HG02938 (cell line): ENCODE measurements at regions not wholly inside any gene's neighbourhood (a gene's known extent, or its start where the extent isn't known, plus 50 kb on each side); places are given as distances from the start of the nearest gene placed in this dataset.

Source experiments
- ATAC-seq: cut with Tn5 transposase; IDR thresholded peaks from one replicate; pipeline ENCODE4 v1.9.1; 2021; ENCODE audit warnings: mild to moderate bottlenecking, moderate library complexity; ENCODE audit not compliant: unreplicated experiment

DNA sequence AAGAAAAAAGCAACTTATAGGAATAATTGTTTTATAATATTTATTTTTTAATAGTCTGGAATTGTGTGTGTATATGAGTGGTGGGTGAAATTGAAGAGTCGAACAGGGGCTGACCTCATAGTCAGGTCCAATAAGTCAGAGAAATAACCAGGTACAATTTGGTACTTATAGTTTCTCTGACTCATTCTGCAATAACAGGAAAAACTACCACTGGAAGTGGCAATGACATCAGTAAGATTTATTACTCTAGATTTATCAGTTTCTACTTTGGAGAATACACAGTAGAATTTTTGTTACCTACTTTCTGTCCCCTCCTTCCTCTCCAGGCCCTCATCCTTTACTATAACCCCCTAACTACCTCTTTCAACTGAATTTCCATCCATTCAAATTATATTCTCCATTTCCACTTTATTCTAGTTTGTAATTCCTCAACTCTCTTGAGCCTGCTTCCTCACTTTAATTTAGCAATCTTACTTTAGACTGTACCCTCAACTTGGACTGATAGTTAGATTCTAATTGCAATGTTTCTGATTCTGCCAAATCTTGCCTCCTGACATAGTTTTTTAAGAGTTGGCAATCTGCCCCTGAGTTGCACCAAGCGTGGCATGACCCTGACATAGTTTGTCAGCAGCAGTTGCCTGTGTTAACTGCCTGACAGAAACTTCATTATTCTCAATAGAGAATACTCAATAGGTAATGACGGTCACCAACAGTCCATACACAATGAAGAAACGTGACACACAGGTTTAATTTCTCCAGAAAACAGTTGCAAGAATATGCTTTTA is 475.3 kb upstream of the RIOK2 start:
- no peak for ATAC-seq

DNA sequence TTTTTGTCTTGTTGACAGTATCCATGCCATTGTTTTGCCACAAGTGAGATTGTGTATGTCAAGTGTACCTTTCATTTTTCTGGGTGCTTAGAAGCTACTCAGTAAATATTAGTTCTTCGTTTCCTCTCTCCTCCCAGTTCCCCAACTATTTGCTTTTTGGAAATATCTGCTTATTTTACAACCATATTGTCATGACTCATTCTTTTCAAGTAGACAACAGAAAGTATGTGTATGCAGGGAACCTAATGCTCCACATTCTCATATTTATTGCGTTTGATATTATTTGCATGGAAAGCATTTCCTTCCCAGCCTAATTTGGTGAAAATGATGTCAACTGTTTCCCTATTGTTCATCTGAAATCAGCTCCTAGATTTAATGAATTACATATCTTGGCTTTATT is 483.7 kb upstream of the RIOK2 start:
- ATAC-seq = no peak

DNA sequence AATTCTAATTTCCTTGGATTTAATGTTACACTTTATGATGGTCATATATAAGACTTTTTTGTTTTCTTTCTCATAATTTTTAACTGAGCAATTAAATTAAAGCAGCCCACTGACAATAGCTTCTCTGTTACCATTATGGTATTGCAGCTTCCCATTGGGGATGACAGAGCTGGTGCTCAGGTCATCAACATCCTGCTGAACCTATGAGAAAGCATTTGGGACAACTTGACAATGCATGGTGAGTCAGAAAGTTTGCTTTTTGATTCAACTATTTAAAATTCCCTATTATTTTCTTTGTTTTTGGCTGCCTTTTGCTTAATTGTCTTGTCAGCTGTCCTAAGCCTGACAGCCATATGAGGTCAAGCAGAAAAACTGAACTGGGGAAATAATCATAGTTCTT is 487.4 kb upstream of the RIOK2 start:
- ATAC-seq = no peak

- ATAC-seq = no peak
Observed at GRCh38 chr5:97676608-97677007, 493.6 kb upstream of the RIOK2 start.

- ATAC-seq = no peak
Observed at GRCh38 chr5:97694091-97694490, 511.0 kb upstream of the RIOK2 start.

- ATAC-seq = no peak
Observed at GRCh38 chr5:97714424-97714823, 531.4 kb upstream of the RIOK2 start.

- no peak for ATAC-seq
Observed at GRCh38 chr5:97726106-97726505, 543.1 kb upstream of the RIOK2 start.

DNA sequence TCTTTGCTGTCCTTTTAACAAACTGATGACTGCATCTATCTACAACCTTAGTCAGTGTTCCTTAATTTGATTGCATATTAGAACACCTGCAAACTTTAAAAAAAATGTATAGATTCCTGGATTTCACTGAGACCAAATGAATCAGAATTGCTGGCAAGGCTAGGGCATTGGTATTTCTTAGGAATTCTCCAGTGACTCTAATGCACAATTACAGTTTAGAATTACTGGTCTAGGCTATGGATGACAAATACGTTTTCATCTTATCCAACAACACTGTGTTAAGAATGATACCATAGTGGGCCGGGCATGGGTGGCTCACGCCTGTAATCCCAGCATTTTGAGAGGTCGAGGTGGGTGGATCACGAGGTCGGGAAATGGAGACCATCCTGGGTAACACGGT is 545.9 kb upstream of the RIOK2 start:
- no peak for ATAC-seq

DNA sequence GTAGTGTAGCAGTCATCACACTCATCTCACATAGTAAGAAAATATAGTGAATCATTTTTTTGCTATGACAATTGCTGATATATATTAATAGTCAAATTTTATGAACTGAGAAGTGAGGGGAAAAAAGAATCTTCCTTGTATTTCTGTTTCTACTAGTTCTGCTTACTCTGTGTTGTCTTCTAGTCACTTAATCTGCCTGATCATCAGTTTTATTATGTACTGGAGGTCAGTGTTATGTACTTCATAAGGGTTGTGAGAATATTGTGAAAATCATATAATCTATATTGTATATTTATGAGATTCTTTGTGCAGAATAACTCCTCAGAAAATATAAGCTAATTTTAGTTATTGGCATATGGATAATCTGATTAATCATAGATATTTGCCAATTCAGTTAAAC is 546.9 kb upstream of the RIOK2 start:
- no peak for ATAC-seq

- no peak for ATAC-seq
Observed at GRCh38 chr5:97735209-97735608, 552.2 kb upstream of the RIOK2 start.

DNA sequence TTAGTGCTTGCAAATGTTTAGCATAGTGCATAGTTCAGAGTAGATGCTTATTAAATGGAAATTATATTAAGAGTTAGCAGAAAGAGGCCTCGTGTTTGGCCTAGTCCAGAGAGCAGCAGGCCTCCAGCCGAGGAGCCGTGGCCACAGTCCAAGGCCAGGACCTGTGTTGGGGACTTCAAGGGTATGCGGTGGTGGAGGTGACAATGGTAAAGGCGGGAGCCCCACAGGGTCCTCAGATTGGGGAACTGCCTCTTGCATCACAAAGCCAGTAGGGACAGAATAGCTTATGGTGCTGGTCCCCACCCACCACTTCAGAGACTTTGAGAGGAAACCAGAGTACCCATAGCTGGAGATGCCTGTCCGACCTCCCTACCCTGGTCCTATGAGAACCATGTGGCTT is 554.6 kb upstream of the RIOK2 start:
- ATAC-seq = no peak

GRCh38 chr5:97745817-97746216 is 562.8 kb upstream of the RIOK2 start:
- no peak for ATAC-seq

GRCh38 chr5:97750576-97750975 is 567.5 kb upstream of the RIOK2 start:
- ATAC-seq = no peak

DNA sequence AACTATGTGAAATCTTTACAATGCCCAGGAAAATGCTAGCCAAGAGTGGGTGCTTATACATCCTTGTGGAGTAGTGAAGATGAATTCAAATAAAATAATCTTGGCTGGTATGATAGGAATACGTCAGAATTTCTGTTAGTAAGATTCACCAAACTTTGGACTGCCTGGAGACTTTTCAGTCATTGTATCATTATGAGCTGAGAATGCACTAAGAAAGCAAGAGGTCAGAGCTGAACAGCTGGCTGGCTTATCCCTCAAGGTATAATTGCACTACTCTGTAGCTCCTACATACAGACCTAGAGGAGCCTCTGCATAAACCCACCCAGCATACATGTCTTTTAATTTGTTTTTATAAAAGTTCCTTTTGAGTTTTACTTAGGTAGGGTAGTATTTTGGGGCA is 568.5 kb upstream of the RIOK2 start:
- no peak for ATAC-seq

DNA sequence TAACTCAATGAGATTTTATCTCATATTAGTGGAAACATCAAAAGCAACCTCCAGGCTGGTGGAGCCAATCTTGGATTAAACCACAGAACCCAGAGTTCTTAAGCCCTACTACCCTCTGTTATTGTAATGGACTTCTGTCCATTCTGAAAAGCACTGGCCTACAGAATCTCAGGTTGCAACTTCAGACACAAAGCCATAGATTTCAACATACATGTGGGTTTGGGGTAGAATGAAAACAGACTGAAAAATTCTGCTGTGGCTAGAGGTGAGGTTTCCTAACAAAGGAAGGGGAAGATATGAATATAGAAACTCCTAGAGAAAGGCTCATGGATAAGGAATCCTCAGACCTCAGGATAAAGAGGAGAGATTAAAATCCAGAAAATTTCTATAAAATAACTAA is 569.8 kb upstream of the RIOK2 start:
- no peak for ATAC-seq

- no peak for ATAC-seq
Observed at GRCh38 chr5:97762483-97762882, 579.4 kb upstream of the RIOK2 start.

DNA sequence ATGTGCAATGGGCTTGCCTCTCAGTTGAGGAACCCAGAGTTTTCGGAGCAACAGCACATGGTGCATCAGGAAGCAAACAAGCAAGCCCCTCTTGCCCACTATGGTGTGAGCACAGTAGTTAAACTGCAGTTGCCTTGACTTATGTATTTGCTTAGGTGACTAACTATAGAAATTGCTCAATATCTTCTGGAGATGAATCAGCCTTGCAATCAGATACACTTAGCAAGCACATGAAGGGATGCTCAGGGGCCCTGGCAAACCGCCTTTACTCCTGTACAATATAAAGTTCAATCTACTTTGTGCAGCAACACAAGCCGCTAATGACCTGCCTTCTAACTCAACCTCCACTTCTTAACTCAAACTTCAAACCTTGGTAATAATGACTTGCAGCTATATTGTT is 581.7 kb upstream of the RIOK2 start:
- ATAC-seq = no peak

GRCh38 chr5:97778451-97778850 is 595.4 kb upstream of the RIOK2 start:
- no peak for ATAC-seq

GRCh38 chr5:97788369-97788768 is 605.3 kb upstream of the RIOK2 start:
- ATAC-seq = no peak

- ATAC-seq = no peak
Observed at GRCh38 chr5:97797994-97798451, 615.0 kb upstream of the RIOK2 start.

DNA sequence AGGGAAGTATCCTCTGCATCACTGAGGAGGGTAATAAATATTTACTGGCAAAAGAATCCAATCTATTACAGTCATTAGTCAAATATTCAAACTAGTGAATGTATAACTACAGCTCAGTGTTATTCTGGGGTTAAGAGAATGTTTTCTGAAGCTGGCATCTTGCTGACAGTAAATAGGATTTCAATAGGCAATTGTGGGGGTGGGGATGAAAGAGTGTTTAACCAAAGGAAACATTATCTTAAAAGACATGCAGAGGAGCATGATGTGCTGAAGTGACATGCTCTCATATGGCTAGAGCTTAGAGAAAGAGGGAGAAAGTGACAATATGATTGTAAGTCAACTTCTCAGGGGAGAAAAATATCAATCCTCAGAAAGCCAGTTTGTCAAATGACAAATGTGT is 618.4 kb upstream of the RIOK2 start:
- no peak for ATAC-seq

DNA sequence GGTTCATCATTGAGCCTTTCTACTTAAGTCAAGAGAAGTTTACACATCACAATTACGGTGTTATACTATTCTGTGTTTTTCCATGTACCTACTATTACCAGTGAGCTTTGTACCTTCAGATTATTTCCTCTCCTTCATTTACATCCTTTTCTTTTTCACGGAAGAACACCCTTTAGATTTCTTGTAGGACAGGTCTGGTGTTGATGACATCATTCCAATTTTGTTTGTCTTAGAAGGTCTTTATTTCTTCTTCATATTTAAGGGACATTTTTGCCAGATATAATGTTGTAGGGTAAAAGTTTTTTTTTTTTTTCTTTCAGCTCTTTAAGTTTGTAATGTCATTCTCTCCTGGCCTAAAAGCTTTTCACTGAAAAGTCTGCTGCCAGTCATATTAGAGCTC is 637.1 kb upstream of the RIOK2 start:
- no peak for ATAC-seq

DNA sequence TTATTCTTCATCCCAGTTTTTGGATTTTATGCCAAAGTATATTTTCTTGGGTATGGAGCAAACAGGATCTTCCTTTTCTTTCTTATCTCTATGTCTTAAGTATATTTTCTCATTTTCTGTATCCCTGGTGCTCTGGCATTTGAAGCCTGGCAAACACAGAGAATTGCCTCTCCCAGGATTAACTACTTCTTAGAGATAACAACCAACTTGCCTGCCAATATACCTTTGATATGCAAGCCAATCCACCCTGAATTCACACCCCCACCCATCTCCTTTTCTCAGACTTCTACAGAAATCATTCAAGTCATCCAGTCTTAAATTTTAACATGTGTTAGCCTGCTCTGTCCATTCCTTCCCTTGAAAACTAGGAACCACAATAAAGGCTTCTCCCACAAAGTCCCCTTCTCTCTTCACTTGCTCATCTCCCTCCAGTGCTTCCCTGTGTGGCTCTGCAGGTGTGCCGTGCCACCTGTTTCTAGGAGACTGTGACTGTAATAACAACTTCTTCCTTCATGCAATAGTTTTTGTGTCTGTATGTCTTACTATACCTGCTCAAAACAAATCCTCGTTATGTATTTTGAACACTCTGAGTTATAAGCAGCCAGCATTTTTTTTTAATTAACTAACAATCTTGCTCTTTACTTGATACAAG is 649.7 kb upstream of the RIOK2 start:
- ATAC-seq = no peak
